CD4-positive, alpha-beta T cell (primary cell): ENCODE measurements at regions not wholly inside any gene's neighbourhood (a gene's known extent, or its start where the extent isn't known, plus 50 kb on each side); places are given as distances from the start of the nearest gene placed in this dataset.

Source experiments
- ATAC-seq: fragments of 200-7000 bp; cut with Tn5 transposase; one replicate; pipeline ENCODE4 v1.10.0; 2022; ENCODE audit warnings: mild to moderate bottlenecking; ENCODE audit not compliant: poor library complexity
- CTCF ChIA-PET: fragments of 350-600 bp; sonication (Branson Sonifier 250); formaldehyde crosslinking; loops from one replicate; lab custom pipeline; 2021; ENCODE audit warnings: antibody characterized with exemption, inconsistent platforms; lab: Charles Lee
- POLR2A ChIA-PET: fragments of 350-600 bp; sonication (Branson Sonifier 250); formaldehyde crosslinking; loops from one replicate; lab custom pipeline; 2021; ENCODE audit warnings: antibody characterized with exemption, inconsistent platforms; lab: Charles Lee
- DNase-seq, 14 experiments: peaks; one replicate each; pipeline ENCODE4 v3.0.0-alpha.2; 2013 to 2020; ENCODE audit warnings: mixed read lengths in 2 of 14
- H3K27ac ChIP-seq, 2 donors: one replicate each; pipeline versions ENCODE4 v1.5.1 to v1.7.0; 2013; ENCODE audit warnings: low read length in 2 of 2, low read depth in 1 of 2, mild to moderate bottlenecking in 1 of 2
- H3K27me3 ChIP-seq, 2 experiments: 1 replicate in 1 of 2; 2 replicates in 1 of 2; pipeline versions ENCODE4 v1.6.1 to v1.7.0; 2013; ENCODE audit warnings: low read length in 2 of 2, control low read depth in 1 of 2, mild to moderate bottlenecking in 1 of 2, moderate library complexity in 1 of 2; ENCODE audit not compliant: insufficient read depth in 2 of 2, control insufficient read depth in 1 of 2
- H3K36me3 ChIP-seq: one replicate; pipeline ENCODE4 v1.6.1; 2013; ENCODE audit warnings: low read length, control low read depth; ENCODE audit not compliant: insufficient read depth
- H3K4me1 ChIP-seq: one replicate; pipeline ENCODE4 v1.6.1; 2013; ENCODE audit warnings: low read length, control low read depth; ENCODE audit not compliant: insufficient read depth
- H3K4me3 ChIP-seq: one replicate; pipeline ENCODE4 v1.5.1; 2013; ENCODE audit warnings: mild to moderate bottlenecking, low read length, moderate library complexity
- H3K9me3 ChIP-seq, 2 experiments: 1 replicate in 1 of 2; 2 replicates in 1 of 2; pipeline versions ENCODE4 v1.6.1 to v1.7.0; 2013; ENCODE audit warnings: low read length in 2 of 2, mild to moderate bottlenecking in 2 of 2, control low read depth in 1 of 2, moderate library complexity in 1 of 2; ENCODE audit not compliant: control insufficient read depth in 1 of 2, insufficient read depth in 1 of 2
- H3K27ac Mint-ChIP-seq: one replicate; pipeline ENCODE4 v1.8.0; 2020; ENCODE audit warnings: mixed read lengths
- H3K27me3 Mint-ChIP-seq: one replicate; pipeline ENCODE4 v1.8.0; 2021; ENCODE audit warnings: mixed read lengths
- H3K36me3 Mint-ChIP-seq: one replicate; pipeline ENCODE4 v1.8.0; 2021; ENCODE audit warnings: low read depth, mixed read lengths
- H3K4me1 Mint-ChIP-seq: one replicate; pipeline ENCODE4 v1.8.0; 2021; ENCODE audit warnings: low read depth, mixed read lengths
- H3K4me3 Mint-ChIP-seq: one replicate; pipeline ENCODE4 v1.8.0; 2020; ENCODE audit warnings: mild to moderate bottlenecking, mixed read lengths
- H3K9me3 Mint-ChIP-seq: one replicate; pipeline ENCODE4 v1.8.0; 2020; ENCODE audit warnings: mixed read lengths
- CTCF ChIP-seq: fragments of 200-600 bp; IDR thresholded peaks from one replicate; pipeline ENCODE4 v1.8.0; 2022; ENCODE audit warnings: antibody characterized with exemption, mild to moderate bottlenecking
- intact Hi-C, 2 experiments: fragments of 100-400 bp; cut with DNase I in 1 of 2; cut with micrococcal nuclease in 1 of 2; formaldehyde crosslinking; loops; one replicate each; pipeline versions ENCODE4 v1.15.1 to v1.9.0; 2023 to 2025; cut with DNase I, micrococcal nuclease

- Histone ChIP-seq H3K36me3 (no peaks in the 10 kb centered on the region), H3K9me3 (peaks cover 0 to 15% of the 10 kb centered on the region in 2 experiments), H3K4me3 (no peak overlapping the region), H3K4me1 (no peaks in the 10 kb centered on the region), H3K27me3 (peaks cover 3 to 15% of the 10 kb centered on the region in 2 experiments), H3K27ac (no peak overlapping the region)
- DNase-seq (no peak), ATAC-seq (no peak)
- intact Hi-C loops: no loop called here
- no peaks in the 10 kb centered on the region for H3K9me3 Mint-ChIP-seq
- H3K36me3 Mint-ChIP-seq: no peaks in the 10 kb centered on the region
- ChIA-PET POLR2A (no interaction called here), CTCF (no interaction called here)
- H3K27me3 Mint-ChIP-seq: peaks cover 18% of the 10 kb centered on the region
- H3K27ac Mint-ChIP-seq: no peak overlapping the region
- H3K4me3 Mint-ChIP-seq: no peak overlapping the region
- no peaks in the 10 kb centered on the region for H3K4me1 Mint-ChIP-seq
- TF ChIP-seq CTCF: no peak
These were observed 843.4 kb downstream of the TBC1D22A start for GRCh38 chr22:47605886-47606285.

- TF ChIP-seq CTCF: no peak
- no peak overlapping the region for H3K27ac ChIP-seq
- no peak overlapping the region for H3K4me3 ChIP-seq
- H3K36me3 ChIP-seq: no peaks in the 10 kb centered on the region
- POLR2A ChIA-PET: no interaction called here
- intact Hi-C loops: no loop called here
- no peaks in the 10 kb centered on the region for H3K4me1 ChIP-seq
- H3K27ac Mint-ChIP-seq: no peak overlapping the region
- H3K9me3 Mint-ChIP-seq: no peaks in the 10 kb centered on the region
- peaks cover 3 to 15% of the 10 kb centered on the region in 2 experiments for H3K27me3 ChIP-seq
- H3K27me3 Mint-ChIP-seq: peaks cover 18% of the 10 kb centered on the region
- CTCF ChIA-PET: no interaction called here
- H3K4me3 Mint-ChIP-seq: no peak overlapping the region
- ATAC-seq (no peak), DNase-seq (no peak)
- H3K4me1 Mint-ChIP-seq: no peaks in the 10 kb centered on the region
- H3K9me3 ChIP-seq: peaks cover 0 to 12% of the 10 kb centered on the region in 2 experiments
- H3K36me3 Mint-ChIP-seq: no peaks in the 10 kb centered on the region
These were observed 843.0 kb downstream of the TBC1D22A start for GRCh38 chr22:47605441-47605840.

- CTCF ChIA-PET: no interaction called here
- H3K4me3 ChIP-seq: no peak overlapping the region
- POLR2A ChIA-PET: no interaction called here
- TF ChIP-seq CTCF: no peak
- ATAC-seq (no peak), DNase-seq (no peak)
- no peaks in the 10 kb centered on the region for H3K4me1 ChIP-seq
- Mint-ChIP-seq H3K4me1 (no peaks in the 10 kb centered on the region), H3K27ac (no peak overlapping the region), H3K4me3 (no peak overlapping the region), H3K27me3 (peaks cover 18% of the 10 kb centered on the region), H3K9me3 (no peaks in the 10 kb centered on the region), H3K36me3 (no peaks in the 10 kb centered on the region)
- intact Hi-C loops: no loop called here
- peaks cover 0 to 7% of the 10 kb centered on the region in 2 experiments for H3K9me3 ChIP-seq
- no peak overlapping the region for H3K27ac ChIP-seq
- peaks cover 3 to 15% of the 10 kb centered on the region in 2 experiments for H3K27me3 ChIP-seq
- no peaks in the 10 kb centered on the region for H3K36me3 ChIP-seq
These were observed 842.1 kb downstream of the TBC1D22A start for GRCh38 chr22:47604563-47604962.
